ENCODE measurements at regions not wholly inside any gene's neighbourhood (a gene's known extent, or its start where the extent isn't known, plus 50 kb on each side); places are given as distances from the start of the nearest gene placed in this dataset.

DNA sequence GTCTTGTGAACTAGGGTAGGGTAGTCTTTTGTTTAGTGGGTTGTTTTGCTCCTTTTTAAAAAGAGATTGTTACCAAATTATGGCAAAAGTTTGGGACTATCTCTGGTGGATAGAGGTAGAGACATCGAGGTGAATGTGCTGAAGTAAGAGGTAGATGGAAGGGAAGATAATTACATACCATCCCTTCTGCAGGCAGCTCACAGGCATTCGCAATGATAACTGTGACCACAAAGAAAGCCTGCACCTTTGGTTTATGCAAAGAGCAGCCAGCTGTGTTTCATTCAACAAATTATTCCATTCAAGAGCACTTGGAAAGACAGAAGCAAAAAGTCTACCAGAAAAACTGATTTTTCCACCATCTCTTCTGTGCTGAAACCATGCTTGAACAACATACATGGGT lies 155.6 kb downstream of the GATB start:
- TF ChIP-seq, protein P1, sequence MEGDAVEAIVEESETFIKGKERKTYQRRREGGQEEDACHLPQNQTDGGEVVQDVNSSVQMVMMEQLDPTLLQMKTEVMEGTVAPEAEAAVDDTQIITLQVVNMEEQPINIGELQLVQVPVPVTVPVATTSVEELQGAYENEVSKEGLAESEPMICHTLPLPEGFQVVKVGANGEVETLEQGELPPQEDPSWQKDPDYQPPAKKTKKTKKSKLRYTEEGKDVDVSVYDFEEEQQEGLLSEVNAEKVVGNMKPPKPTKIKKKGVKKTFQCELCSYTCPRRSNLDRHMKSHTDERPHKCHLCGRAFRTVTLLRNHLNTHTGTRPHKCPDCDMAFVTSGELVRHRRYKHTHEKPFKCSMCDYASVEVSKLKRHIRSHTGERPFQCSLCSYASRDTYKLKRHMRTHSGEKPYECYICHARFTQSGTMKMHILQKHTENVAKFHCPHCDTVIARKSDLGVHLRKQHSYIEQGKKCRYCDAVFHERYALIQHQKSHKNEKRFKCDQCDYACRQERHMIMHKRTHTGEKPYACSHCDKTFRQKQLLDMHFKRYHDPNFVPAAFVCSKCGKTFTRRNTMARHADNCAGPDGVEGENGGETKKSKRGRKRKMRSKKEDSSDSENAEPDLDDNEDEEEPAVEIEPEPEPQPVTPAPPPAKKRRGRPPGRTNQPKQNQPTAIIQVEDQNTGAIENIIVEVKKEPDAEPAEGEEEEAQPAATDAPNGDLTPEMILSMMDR (conservative IDR thresholded peaks at IDR 0.05; ENCODE audit: low read depth, low read length) = no peak
- no peak for TF ChIP-seq EZH2 (IDR thresholded peaks at IDR 0.05; ENCODE audit: borderline replicate concordance, low read depth, low read length, poor library complexity, severe bottlenecking)

Measured in A673 (cell line).